H9 (cell line): ENCODE measurements at regions not wholly inside any gene's neighbourhood (a gene's known extent, or its start where the extent isn't known, plus 50 kb on each side); places are given as distances from the start of the nearest gene placed in this dataset.

ENCODE experiments used
- DNase-seq: peaks from one replicate; pipeline ENCODE4 v3.0.0-alpha.2; 2017
- H2AFZ ChIP-seq: one replicate; pipeline ENCODE4 v1.6.1; 2013; ENCODE audit warnings: mild to moderate bottlenecking, low read length, control low read depth, moderate library complexity
- H2AK5ac ChIP-seq: 2 replicates; pipeline ENCODE4 v1.6.1; 2013; ENCODE audit warnings: low read length, control low read depth, mixed read lengths; ENCODE audit not compliant: insufficient read length
- H2BK120ac ChIP-seq: one replicate; pipeline ENCODE4 v1.6.1; 2013; ENCODE audit warnings: low read depth, mild to moderate bottlenecking, low read length, control low read depth, inconsistent platforms; ENCODE audit not compliant: poor library complexity, severe bottlenecking
- H2BK12ac ChIP-seq: 2 replicates; pipeline ENCODE4 v1.6.1; 2013; ENCODE audit warnings: low read length, control low read depth, mixed read lengths, low read depth; ENCODE audit not compliant: insufficient read length
- H2BK15ac ChIP-seq: 2 replicates; pipeline ENCODE4 v1.6.1; 2013; ENCODE audit warnings: low read depth, low read length, control low read depth
- H2BK20ac ChIP-seq: one replicate; pipeline ENCODE4 v1.6.1; 2013; ENCODE audit warnings: low read depth, mild to moderate bottlenecking, low read length, control low read depth, inconsistent platforms; ENCODE audit not compliant: poor library complexity, severe bottlenecking
- H2BK5ac ChIP-seq: 2 replicates; pipeline ENCODE4 v1.6.1; 2013; ENCODE audit warnings: low read length, control low read depth, mixed read lengths; ENCODE audit not compliant: insufficient read length
- H3K14ac ChIP-seq: 2 replicates; pipeline ENCODE4 v1.6.1; 2013; ENCODE audit warnings: low read length, control low read depth; ENCODE audit not compliant: insufficient read depth
- H3K18ac ChIP-seq: 2 replicates; pipeline ENCODE4 v1.6.1; 2013; ENCODE audit warnings: low read depth, mild to moderate bottlenecking, mixed read lengths, low read length, control low read depth; ENCODE audit not compliant: insufficient read length
- H3K23ac ChIP-seq: 2 replicates; pipeline ENCODE4 v1.6.1; 2013; ENCODE audit warnings: low read length, control low read depth, mixed read lengths, low read depth; ENCODE audit not compliant: insufficient read length
- H3K23me2 ChIP-seq: 2 replicates; pipeline ENCODE4 v1.6.1; 2013; ENCODE audit warnings: low read depth, mild to moderate bottlenecking, mixed read lengths, low read length, control low read depth; ENCODE audit not compliant: insufficient read length, poor library complexity, severe bottlenecking
- H3K27ac ChIP-seq: 2 replicates; pipeline ENCODE4 v1.5.1; 2013; ENCODE audit warnings: low read length, control low read depth, mixed read lengths, low read depth; ENCODE audit not compliant: insufficient read length
- H3K27me3 ChIP-seq: 2 replicates; pipeline ENCODE4 v1.6.1; 2013; ENCODE audit warnings: low read length, control low read depth, inconsistent platforms; ENCODE audit not compliant: insufficient read depth
- H3K4ac ChIP-seq: 2 replicates; pipeline ENCODE4 v1.6.1; 2013; ENCODE audit warnings: low read depth, mild to moderate bottlenecking, control low read depth, inconsistent platforms, low read length, moderate library complexity
- H3K4me1 ChIP-seq: 2 replicates; pipeline ENCODE4 v1.6.1; 2013; ENCODE audit warnings: low read length, control low read depth, inconsistent platforms; ENCODE audit not compliant: insufficient read depth
- H3K4me2 ChIP-seq: 2 replicates; pipeline ENCODE4 v1.6.1; 2013; ENCODE audit warnings: low read length, control low read depth, mixed read lengths; ENCODE audit not compliant: insufficient read length, insufficient read depth
- H3K56ac ChIP-seq: 2 replicates; pipeline ENCODE4 v1.6.1; 2013; ENCODE audit warnings: low read depth, mild to moderate bottlenecking, mixed read lengths, low read length, control low read depth; ENCODE audit not compliant: insufficient read length
- H3K79me1 ChIP-seq: 2 replicates; pipeline ENCODE4 v1.6.1; 2013; ENCODE audit warnings: low read depth, mild to moderate bottlenecking, moderate library complexity, low read length, control low read depth, inconsistent platforms; ENCODE audit not compliant: insufficient read depth, poor library complexity, severe bottlenecking
- H3K79me2 ChIP-seq: 2 replicates; pipeline ENCODE4 v1.6.1; 2013; ENCODE audit warnings: low read length, control low read depth, inconsistent platforms; ENCODE audit not compliant: insufficient read depth
- H3K9ac ChIP-seq: 2 replicates; pipeline ENCODE4 v1.6.1; 2013; ENCODE audit warnings: low read length, control low read depth, mixed read lengths; ENCODE audit not compliant: insufficient read length; ENCODE audit errors: extremely low read depth
- H3K9me3 ChIP-seq: one replicate; pipeline ENCODE4 v1.6.1; 2013; ENCODE audit warnings: low read depth, low read length, inconsistent platforms; ENCODE audit not compliant: control insufficient read depth
- H3T11ph ChIP-seq: one replicate; pipeline ENCODE4 v1.6.1; 2013; ENCODE audit warnings: mild to moderate bottlenecking, low read length, control low read depth, inconsistent platforms
- H4K20me1 ChIP-seq: one replicate; pipeline ENCODE4 v1.6.1; 2013; ENCODE audit not compliant: control insufficient read depth, insufficient read length, insufficient read depth
- H4K5ac ChIP-seq: 2 replicates; pipeline ENCODE4 v1.6.1; 2013; ENCODE audit warnings: low read depth, mild to moderate bottlenecking, mixed read lengths, low read length, control low read depth; ENCODE audit not compliant: insufficient read length
- H4K8ac ChIP-seq: replicated peaks from 2 replicates; pipeline ENCODE4 v1.6.1; 2013; ENCODE audit warnings: low read length, control low read depth, mixed read lengths, low read depth; ENCODE audit not compliant: insufficient read length
- H4K91ac ChIP-seq: 2 replicates; pipeline ENCODE4 v1.6.1; 2013; ENCODE audit warnings: low read depth, mild to moderate bottlenecking, moderate library complexity, mixed read lengths, low read length, control low read depth; ENCODE audit not compliant: insufficient read length
- H3K27ac Mint-ChIP-seq, 3 experiments: 2 replicates in 2 of 3; 3 replicates in 1 of 3; pipeline ENCODE4 v1.8.0; 2020 to 2021; ENCODE audit warnings: mixed read lengths in 3 of 3, mild to moderate bottlenecking in 1 of 3, moderate library complexity in 1 of 3
- H3K27me3 Mint-ChIP-seq: 2 replicates; pipeline ENCODE4 v1.8.0; 2021; ENCODE audit warnings: low read depth, mild to moderate bottlenecking, moderate library complexity, mixed read lengths
- H3K36me3 Mint-ChIP-seq, 3 experiments: 2 replicates in 2 of 3; 3 replicates in 1 of 3; pipeline ENCODE4 v1.8.0; 2020 to 2021; ENCODE audit warnings: low read depth in 3 of 3, mixed read lengths in 3 of 3; ENCODE audit not compliant: insufficient read depth in 1 of 3
- H3K4me1 Mint-ChIP-seq, 2 experiments: 2 replicates each; pipeline ENCODE4 v1.8.0; 2020; ENCODE audit warnings: mixed read lengths in 2 of 2
- H3K4me3 Mint-ChIP-seq, 2 experiments: 2 replicates in 1 of 2; 3 replicates in 1 of 2; pipeline ENCODE4 v1.8.0; 2020 to 2021; ENCODE audit warnings: mild to moderate bottlenecking in 2 of 2, mixed read lengths in 2 of 2, moderate library complexity in 1 of 2
- H3K9me3 Mint-ChIP-seq, 2 experiments: 2 replicates in 1 of 2; 3 replicates in 1 of 2; pipeline ENCODE4 v1.8.0; 2020; ENCODE audit warnings: mild to moderate bottlenecking in 2 of 2, mixed read lengths in 2 of 2, moderate library complexity in 1 of 2
- WGBS: extraction: QIAGEN DNeasy Blood & Tissue Kit; methylation state at CpG from one replicate; pipeline ENCODE4 v1.1.7; 2013; ENCODE audit warnings: missing lambda C conversion rate, low lambda C conversion rate, mixed read lengths; ENCODE audit not compliant: insufficient read length; ENCODE audit errors: extremely low coverage; 5-methylcytosine and 5-hydroxymethylcytosine counted together
- TF ChIP-seq, protein P1 (sequence below): fragments of 200-600 bp; sonication (generic); conservative IDR thresholded peaks from 3 replicates; pipeline ENCODE4 v1.8.0; 2021; ENCODE audit warnings: antibody characterized with exemption, mild to moderate bottlenecking

GRCh38 chr2:89767572-89768435, 1076.3 kb downstream of the RPIA start:
- Histone ChIP-seq H4K8ac (no peak overlapping the region), H3K27ac (no peak overlapping the region), H3K9ac (no peak overlapping the region), H3K56ac (no peak overlapping the region), H3K79me1 (no peaks in the 10 kb centered on the region), H2BK12ac (no peak overlapping the region), H3K4me1 (no peaks in the 10 kb centered on the region), H2AK5ac (no peak overlapping the region), H3K79me2 (no peaks in the 10 kb centered on the region), H2BK20ac (no peak overlapping the region), H3K4ac (no peak overlapping the region), H3K27me3 (no peaks in the 10 kb centered on the region), H2AFZ (no peak overlapping the region), H2BK5ac (no peak overlapping the region), H3K9me3 (peaks cover 67% of the 10 kb centered on the region), H3T11ph (no peak overlapping the region), H4K5ac (no peak overlapping the region), H3K4me2 (no peak overlapping the region), H3K14ac (no peak overlapping the region), H3K23ac (no peak overlapping the region), H3K18ac (no peak overlapping the region), H4K91ac (no peak overlapping the region), H4K20me1 (no peaks in the 10 kb centered on the region), H2BK15ac (no peak overlapping the region), H3K23me2 (no peaks in the 10 kb centered on the region), H2BK120ac (no peak overlapping the region)
- Mint-ChIP-seq H3K27ac (no peak overlapping the region), H3K36me3 (peaks cover 30 to 52% (median 43%) of the 10 kb centered on the region in 3 experiments), H3K27me3 (peaks cover 10% of the 10 kb centered on the region), H3K9me3 (peaks cover 90 to 92% of the 10 kb centered on the region in 2 experiments), H3K4me3 (no peak overlapping the region), H3K4me1 (no peaks in the 10 kb centered on the region)
- TF ChIP-seq, protein P1, sequence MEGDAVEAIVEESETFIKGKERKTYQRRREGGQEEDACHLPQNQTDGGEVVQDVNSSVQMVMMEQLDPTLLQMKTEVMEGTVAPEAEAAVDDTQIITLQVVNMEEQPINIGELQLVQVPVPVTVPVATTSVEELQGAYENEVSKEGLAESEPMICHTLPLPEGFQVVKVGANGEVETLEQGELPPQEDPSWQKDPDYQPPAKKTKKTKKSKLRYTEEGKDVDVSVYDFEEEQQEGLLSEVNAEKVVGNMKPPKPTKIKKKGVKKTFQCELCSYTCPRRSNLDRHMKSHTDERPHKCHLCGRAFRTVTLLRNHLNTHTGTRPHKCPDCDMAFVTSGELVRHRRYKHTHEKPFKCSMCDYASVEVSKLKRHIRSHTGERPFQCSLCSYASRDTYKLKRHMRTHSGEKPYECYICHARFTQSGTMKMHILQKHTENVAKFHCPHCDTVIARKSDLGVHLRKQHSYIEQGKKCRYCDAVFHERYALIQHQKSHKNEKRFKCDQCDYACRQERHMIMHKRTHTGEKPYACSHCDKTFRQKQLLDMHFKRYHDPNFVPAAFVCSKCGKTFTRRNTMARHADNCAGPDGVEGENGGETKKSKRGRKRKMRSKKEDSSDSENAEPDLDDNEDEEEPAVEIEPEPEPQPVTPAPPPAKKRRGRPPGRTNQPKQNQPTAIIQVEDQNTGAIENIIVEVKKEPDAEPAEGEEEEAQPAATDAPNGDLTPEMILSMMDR, result no peak
- no CpG with 5 or more reads among the region's 60 CpGs for WGBS
- DNase-seq, result no peak
